Dermis microvascular lymphatic vessel endothelial cell (primary cell): ENCODE measurements at regions not wholly inside any gene's neighbourhood (a gene's known extent, or its start where the extent isn't known, plus 50 kb on each side); places are given as distances from the start of the nearest gene placed in this dataset.

Experiments used
- DNase-seq, 2 donors: peaks; one replicate each; pipeline versions ENCODE4 v3.0.0 to v3.0.0-alpha.2; 2010; ENCODE audit warnings: low read depth in 2 of 2

GRCh38 chr1:29521438-29521715, 285.1 kb downstream of the PTPRU start:
- no peak for DNase-seq

GRCh38 chr1:29520571-29521437, 284.5 kb downstream of the PTPRU start:
- no peak for DNase-seq

- DNase-seq = no peak
Measured at GRCh38 chr1:29519788-29520110, 283.4 kb downstream of the PTPRU start.

GRCh38 chr1:29519108-29519787, 282.9 kb downstream of the PTPRU start:
- no peak for DNase-seq

GRCh38 chr1:29518183-29518835, 282.0 kb downstream of the PTPRU start:
- no peak for DNase-seq

- DNase-seq = no peak
Measured at GRCh38 chr1:29517251-29518086, 281.1 kb downstream of the PTPRU start.

GRCh38 chr1:29516063-29516820, 279.9 kb downstream of the PTPRU start:
- no peak for DNase-seq

GRCh38 chr1:29515170-29515955, 279.0 kb downstream of the PTPRU start:
- no peak for DNase-seq

GRCh38 chr1:29514361-29515169, 278.2 kb downstream of the PTPRU start:
- no peak for DNase-seq

GRCh38 chr1:29513357-29513756, 277.0 kb downstream of the PTPRU start:
- peak; percentile 31 to 75 for DNase-seq

GRCh38 chr1:29511436-29511835, 275.1 kb downstream of the PTPRU start:
- DNase-seq = no peak

- no peak for DNase-seq
Measured at GRCh38 chr1:29508458-29509107, 272.3 kb downstream of the PTPRU start.

- DNase-seq = no peak
Measured at GRCh38 chr1:29506678-29507225, 270.4 kb downstream of the PTPRU start.

GRCh38 chr1:29505532-29506220, 269.4 kb downstream of the PTPRU start:
- DNase-seq = no peak

- DNase-seq = no peak
Measured at GRCh38 chr1:29504709-29505410, 268.5 kb downstream of the PTPRU start.

- no peak for DNase-seq
Measured at GRCh38 chr1:29504196-29504595, 267.9 kb downstream of the PTPRU start.
